ENCODE measurements at regions not wholly inside any gene's neighbourhood (a gene's known extent, or its start where the extent isn't known, plus 50 kb on each side); places are given as distances from the start of the nearest gene placed in this dataset.

DNA sequence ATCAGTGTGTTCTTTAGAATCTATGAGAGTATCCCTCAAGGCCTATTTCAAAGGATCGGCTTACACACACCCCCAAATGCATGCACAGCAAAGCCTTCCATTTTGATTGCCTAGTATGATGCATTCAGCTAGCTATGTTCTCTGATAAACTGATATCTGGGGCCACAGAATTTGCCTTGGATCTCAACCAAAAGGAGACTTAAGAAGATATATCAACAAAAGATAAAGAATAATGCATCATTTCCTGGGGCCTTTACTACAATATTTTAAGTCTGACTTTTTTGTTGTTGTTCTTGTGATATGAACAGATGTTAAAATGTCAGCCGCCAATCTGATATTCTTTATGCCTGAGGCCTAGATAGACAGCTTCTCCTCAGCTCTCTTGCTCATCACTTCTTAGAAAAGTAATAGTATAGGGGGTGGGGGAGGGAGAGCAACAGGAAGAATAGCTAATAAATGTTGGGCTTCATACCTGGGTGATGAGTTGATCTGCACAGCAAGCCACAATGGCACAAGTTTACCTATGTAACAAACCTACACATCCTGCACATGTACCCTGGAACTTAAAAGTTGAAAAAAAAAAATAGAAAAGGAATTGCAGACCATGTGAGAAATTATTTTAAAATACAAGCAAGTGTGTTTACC, 792.9 kb upstream of the GHITM start:
- H3K9me3 ChIP-seq (replicated peaks; ENCODE audit: insufficient read depth, low read length): no peaks in the 10 kb centered on the region
- H3F3A ChIP-seq (ENCODE audit: insufficient read depth, low read length): no peaks in the 10 kb centered on the region
- no peak overlapping the region for H3K27ac ChIP-seq (ENCODE audit: low read length)
- no peak overlapping the region for H2AFZ ChIP-seq (ENCODE audit: low read length)
- H3K4me3 ChIP-seq (ENCODE audit: low read length): no peak overlapping the region
- no peaks in the 10 kb centered on the region for H3K27me3 ChIP-seq (replicated peaks; ENCODE audit: insufficient read depth, low read length)
- H3K9me2 ChIP-seq (replicated peaks; ENCODE audit: insufficient read depth, low read length): no peaks in the 10 kb centered on the region
- H3K79me2 ChIP-seq (ENCODE audit: low read length): no peaks in the 10 kb centered on the region
- H3K9ac ChIP-seq (ENCODE audit: low read length): no peak overlapping the region
- H3K4me2 ChIP-seq (ENCODE audit: low read depth, low read length): no peak overlapping the region
- DNase-seq: no peak
- H3K36me3 ChIP-seq (replicated peaks; ENCODE audit: insufficient read depth, low read length): no peaks in the 10 kb centered on the region
- no peaks in the 10 kb centered on the region for H3K4me1 ChIP-seq (ENCODE audit: low read length)
- TF ChIP-seq EZH2 (optimal IDR thresholded peaks at IDR 0.05; ENCODE audit: low read depth, low read length): no peak
- TF ChIP-seq, protein P1, sequence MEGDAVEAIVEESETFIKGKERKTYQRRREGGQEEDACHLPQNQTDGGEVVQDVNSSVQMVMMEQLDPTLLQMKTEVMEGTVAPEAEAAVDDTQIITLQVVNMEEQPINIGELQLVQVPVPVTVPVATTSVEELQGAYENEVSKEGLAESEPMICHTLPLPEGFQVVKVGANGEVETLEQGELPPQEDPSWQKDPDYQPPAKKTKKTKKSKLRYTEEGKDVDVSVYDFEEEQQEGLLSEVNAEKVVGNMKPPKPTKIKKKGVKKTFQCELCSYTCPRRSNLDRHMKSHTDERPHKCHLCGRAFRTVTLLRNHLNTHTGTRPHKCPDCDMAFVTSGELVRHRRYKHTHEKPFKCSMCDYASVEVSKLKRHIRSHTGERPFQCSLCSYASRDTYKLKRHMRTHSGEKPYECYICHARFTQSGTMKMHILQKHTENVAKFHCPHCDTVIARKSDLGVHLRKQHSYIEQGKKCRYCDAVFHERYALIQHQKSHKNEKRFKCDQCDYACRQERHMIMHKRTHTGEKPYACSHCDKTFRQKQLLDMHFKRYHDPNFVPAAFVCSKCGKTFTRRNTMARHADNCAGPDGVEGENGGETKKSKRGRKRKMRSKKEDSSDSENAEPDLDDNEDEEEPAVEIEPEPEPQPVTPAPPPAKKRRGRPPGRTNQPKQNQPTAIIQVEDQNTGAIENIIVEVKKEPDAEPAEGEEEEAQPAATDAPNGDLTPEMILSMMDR (IDR thresholded peaks at IDR 0.05; ENCODE audit: low read length): no peak
- no peak for TF ChIP-seq EZH2phosphoT487 (IDR thresholded peaks at IDR 0.05; ENCODE audit: low read length)
- H4K20me1 ChIP-seq (ENCODE audit: insufficient read depth, low read length): no peaks in the 10 kb centered on the region

DNA sequence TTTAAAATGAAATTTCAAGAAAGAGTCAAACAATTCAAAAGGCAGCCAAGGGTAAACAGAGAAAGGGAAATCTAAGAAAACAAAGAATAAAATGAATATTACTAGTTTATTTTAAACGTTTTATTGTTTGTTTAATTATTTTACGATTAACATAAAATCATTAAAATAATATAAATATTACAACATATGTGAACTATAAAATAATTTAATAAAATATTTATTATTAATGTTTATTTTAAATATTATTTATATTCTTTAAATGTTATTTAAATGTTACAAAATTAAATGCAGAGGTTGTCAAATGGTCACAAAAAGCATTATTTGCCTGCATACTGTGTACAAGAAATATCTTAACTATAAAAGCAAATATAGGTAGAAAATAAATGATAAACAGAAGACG, 786.7 kb upstream of the GHITM start:
- Histone ChIP-seq H3K27ac (ENCODE audit: low read length) (no peak overlapping the region), H2AFZ (ENCODE audit: low read length) (no peak overlapping the region), H3K4me3 (ENCODE audit: low read length) (no peak overlapping the region), H4K20me1 (ENCODE audit: insufficient read depth, low read length) (no peaks in the 10 kb centered on the region), H3K27me3 (replicated peaks; ENCODE audit: insufficient read depth, low read length) (no peaks in the 10 kb centered on the region), H3K9me3 (replicated peaks; ENCODE audit: insufficient read depth, low read length) (no peaks in the 10 kb centered on the region), H3F3A (ENCODE audit: insufficient read depth, low read length) (no peaks in the 10 kb centered on the region), H3K9ac (ENCODE audit: low read length) (no peak overlapping the region), H3K9me2 (replicated peaks; ENCODE audit: insufficient read depth, low read length) (no peaks in the 10 kb centered on the region), H3K4me2 (ENCODE audit: low read depth, low read length) (no peak overlapping the region), H3K79me2 (ENCODE audit: low read length) (no peaks in the 10 kb centered on the region), H3K36me3 (replicated peaks; ENCODE audit: insufficient read depth, low read length) (no peaks in the 10 kb centered on the region), H3K4me1 (ENCODE audit: low read length) (no peaks in the 10 kb centered on the region)
- TF ChIP-seq EZH2 (optimal IDR thresholded peaks at IDR 0.05; ENCODE audit: low read depth, low read length) (no peak), EZH2phosphoT487 (IDR thresholded peaks at IDR 0.05; ENCODE audit: low read length) (no peak)
- TF ChIP-seq, protein P1 (IDR thresholded peaks at IDR 0.05; ENCODE audit: low read length): no peak
- DNase-seq: no peak

DNA sequence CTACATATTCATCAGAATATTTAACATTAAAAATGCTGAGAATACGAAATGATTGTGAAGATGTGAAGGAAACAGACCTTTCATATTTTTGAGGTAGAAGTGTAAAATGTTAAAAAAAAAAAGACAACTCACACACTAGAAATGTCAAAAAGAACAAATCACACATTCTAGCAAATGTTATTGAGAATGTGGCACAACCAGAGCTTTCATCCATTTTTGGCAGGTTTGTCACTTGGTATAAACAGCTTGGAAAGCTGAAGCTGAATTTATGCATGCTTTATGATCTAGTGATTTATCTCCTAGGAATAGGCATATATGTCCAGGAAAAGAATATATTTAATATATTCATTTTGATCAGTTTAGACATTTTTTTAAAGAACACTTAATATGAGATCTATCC, 784.9 kb upstream of the GHITM start:
- Histone ChIP-seq H4K20me1 (ENCODE audit: insufficient read depth, low read length) (no peaks in the 10 kb centered on the region), H3K4me1 (ENCODE audit: low read length) (no peaks in the 10 kb centered on the region), H3K4me3 (ENCODE audit: low read length) (no peak overlapping the region), H3K9ac (ENCODE audit: low read length) (no peak overlapping the region), H3F3A (ENCODE audit: insufficient read depth, low read length) (no peaks in the 10 kb centered on the region), H3K9me2 (replicated peaks; ENCODE audit: insufficient read depth, low read length) (no peaks in the 10 kb centered on the region), H3K27me3 (replicated peaks; ENCODE audit: insufficient read depth, low read length) (no peaks in the 10 kb centered on the region), H2AFZ (ENCODE audit: low read length) (no peak overlapping the region), H3K27ac (ENCODE audit: low read length) (no peak overlapping the region), H3K79me2 (ENCODE audit: low read length) (no peaks in the 10 kb centered on the region), H3K9me3 (replicated peaks; ENCODE audit: insufficient read depth, low read length) (no peaks in the 10 kb centered on the region), H3K36me3 (replicated peaks; ENCODE audit: insufficient read depth, low read length) (no peaks in the 10 kb centered on the region), H3K4me2 (ENCODE audit: low read depth, low read length) (no peak overlapping the region)
- TF ChIP-seq, protein P1 (IDR thresholded peaks at IDR 0.05; ENCODE audit: low read length): no peak
- TF ChIP-seq EZH2 (optimal IDR thresholded peaks at IDR 0.05; ENCODE audit: low read depth, low read length): no peak
- TF ChIP-seq EZH2phosphoT487 (IDR thresholded peaks at IDR 0.05; ENCODE audit: low read length): no peak
- no peak for DNase-seq

Measured in MM.1S (cell line).